ENCODE measurements at regions not wholly inside any gene's neighbourhood (a gene's known extent, or its start where the extent isn't known, plus 50 kb on each side); places are given as distances from the start of the nearest gene placed in this dataset.

GRCh38 chr5:136516637-136517036, 151.3 kb upstream of the TRPC7 start:
- TF ChIP-seq CTCF (IDR thresholded peaks at IDR 0.05) (no peak), MAZ (IDR thresholded peaks at IDR 0.05; ENCODE audit: borderline replicate concordance, low read depth, low read length) (no peak), JUN (IDR thresholded peaks at IDR 0.05) (no peak), POLR2A (IDR thresholded peaks at IDR 0.05; ENCODE audit: low read length) (no peak), MAX (IDR thresholded peaks at IDR 0.05) (no peak), CEBPB (IDR thresholded peaks at IDR 0.05) (no peak), JUNB (IDR thresholded peaks at IDR 0.05) (no peak), EP300 (IDR thresholded peaks at IDR 0.05) (no peak), HOXA7 (CRISPR knock-in tag; IDR thresholded peaks at IDR 0.05) (no peak)

Data from A549 (cell line).